ENCODE measurements at regions not wholly inside any gene's neighbourhood (a gene's known extent, or its start where the extent isn't known, plus 50 kb on each side); places are given as distances from the start of the nearest gene placed in this dataset.
A peak's percentile ranks its signal among the peaks of the same experiment; 100 is the strongest.

- no peak for TF ChIP-seq POLR2A (IDR thresholded peaks at IDR 0.05; ENCODE audit: low read depth, low read length)
- no peak for DNase-seq (ENCODE audit: insufficient read length, low spot score)
- no peak for FAIRE-seq
Observed at GRCh38 chr5:96050273-96050880, 88.7 kb upstream of the ELL2 start.

DNA sequence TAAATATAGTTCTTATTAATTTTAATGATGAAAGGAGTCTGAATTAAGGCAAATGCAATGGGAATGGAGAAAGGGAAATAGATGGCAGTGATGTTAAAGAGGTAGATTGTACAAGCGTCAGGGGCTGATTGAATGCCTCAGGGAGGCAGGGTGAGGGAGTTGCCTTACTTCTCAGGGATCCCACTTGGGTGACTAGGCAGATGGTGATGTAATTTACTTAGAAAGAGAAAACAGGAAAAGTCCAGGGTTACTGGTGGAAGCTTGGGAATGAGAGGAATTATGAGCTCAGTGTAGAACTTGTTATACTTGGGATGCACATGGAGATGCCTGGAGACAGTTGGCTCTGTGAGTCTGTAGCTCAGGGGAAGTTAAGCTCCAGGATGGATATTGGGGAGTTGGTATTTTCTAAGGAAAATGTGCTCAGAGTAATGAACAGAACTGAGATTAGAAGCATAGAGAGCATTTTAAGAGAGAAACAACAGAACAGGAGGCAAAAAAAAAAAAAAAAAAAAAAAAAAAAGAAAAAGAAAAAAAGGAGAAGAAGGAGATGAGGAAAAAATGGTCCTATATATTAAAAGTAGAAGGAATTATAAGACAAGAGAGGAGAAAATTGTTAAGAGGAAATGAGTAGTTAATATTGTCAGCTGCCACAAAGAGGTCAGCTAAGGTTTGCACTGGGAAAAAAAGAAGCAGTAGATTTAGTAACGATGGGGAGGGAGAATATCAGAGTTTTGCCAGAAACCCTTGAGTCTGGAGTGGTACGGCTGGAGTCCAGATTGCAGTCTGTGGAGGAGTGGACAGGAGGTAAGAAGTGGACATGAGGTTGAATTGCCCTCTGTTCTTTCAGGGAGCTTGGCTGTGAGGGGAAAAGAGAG is 88.0 kb upstream of the ELL2 start:
- FAIRE-seq, result peak; percentile 94
- no peak for TF ChIP-seq POLR2A (IDR thresholded peaks at IDR 0.05; ENCODE audit: low read depth, low read length)
- peak; percentile 31 for DNase-seq (ENCODE audit: insufficient read length, low spot score)

DNA sequence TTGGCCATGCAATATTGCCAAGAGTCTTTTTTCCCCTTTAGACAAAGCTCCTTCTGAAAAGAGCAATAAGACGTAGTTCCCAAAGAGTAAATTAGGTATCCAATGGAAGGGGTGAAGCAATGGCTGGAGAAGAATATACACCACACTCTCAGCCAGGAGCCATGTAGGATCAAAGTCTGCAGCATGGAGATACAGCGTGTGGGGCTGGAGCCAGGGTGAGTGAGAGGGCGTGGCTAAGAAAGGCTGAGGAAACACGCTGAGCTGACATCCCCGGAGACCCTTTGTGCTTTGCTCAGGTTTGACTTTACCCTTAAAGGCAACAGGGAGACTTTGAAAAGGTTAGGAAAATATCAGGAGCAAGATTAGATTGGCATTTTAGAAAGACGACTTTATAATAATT is 87.1 kb upstream of the ELL2 start:
- DNase-seq (ENCODE audit: insufficient read length, low spot score) (no peak), FAIRE-seq (no peak)
- TF ChIP-seq POLR2A (IDR thresholded peaks at IDR 0.05; ENCODE audit: low read depth, low read length), result no peak

GRCh38 chr5:96045888-96046287 is 84.2 kb upstream of the ELL2 start:
- DNase-seq (ENCODE audit: insufficient read length, low spot score), result no peak
- TF ChIP-seq POLR2A (IDR thresholded peaks at IDR 0.05; ENCODE audit: low read depth, low read length), result no peak
- FAIRE-seq, result no peak

GRCh38 chr5:96043446-96043845 is 81.8 kb upstream of the ELL2 start:
- no peak for TF ChIP-seq POLR2A (IDR thresholded peaks at IDR 0.05; ENCODE audit: low read depth, low read length)
- FAIRE-seq, result no peak
- no peak for DNase-seq (ENCODE audit: insufficient read length, low spot score)

DNA sequence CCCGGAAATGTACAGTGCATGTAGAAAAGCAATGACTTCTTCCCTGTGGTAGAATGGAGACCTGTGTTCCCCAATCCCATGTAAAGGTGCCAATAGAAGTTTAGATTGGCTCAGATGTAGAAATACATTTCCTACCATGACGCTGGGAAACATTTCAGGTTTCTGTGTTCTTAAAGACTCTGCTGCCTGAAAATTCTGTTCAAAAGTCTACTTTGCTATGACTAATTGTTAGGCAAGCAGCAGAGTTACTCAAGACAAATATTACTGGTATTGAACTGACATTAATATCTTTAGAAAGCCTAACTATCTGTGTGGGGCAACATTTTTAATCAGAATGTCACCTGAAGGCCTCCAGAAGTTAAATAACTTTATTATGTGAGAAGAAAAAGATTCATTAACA is 75.5 kb upstream of the ELL2 start:
- DNase-seq (ENCODE audit: insufficient read length, low spot score), result no peak

GRCh38 chr5:96036301-96036700 is 74.7 kb upstream of the ELL2 start:
- DNase-seq (ENCODE audit: insufficient read length, low spot score) (no peak), FAIRE-seq (peak; percentile 23)
- TF ChIP-seq POLR2A (IDR thresholded peaks at IDR 0.05; ENCODE audit: low read depth, low read length), result no peak

More for the DNA sequence above, 75.5 kb upstream of the ELL2 start:
- FAIRE-seq, result no peak
- no peak for TF ChIP-seq POLR2A (IDR thresholded peaks at IDR 0.05; ENCODE audit: low read depth, low read length)

GRCh38 chr5:96035796-96036195 is 74.1 kb upstream of the ELL2 start:
- no peak for TF ChIP-seq POLR2A (IDR thresholded peaks at IDR 0.05; ENCODE audit: low read depth, low read length)
- no peak for DNase-seq (ENCODE audit: insufficient read length, low spot score)
- no peak for FAIRE-seq

GRCh38 chr5:96033116-96033515 is 71.5 kb upstream of the ELL2 start:
- FAIRE-seq, result no peak
- no peak for TF ChIP-seq POLR2A (IDR thresholded peaks at IDR 0.05; ENCODE audit: low read depth, low read length)
- DNase-seq (ENCODE audit: insufficient read length, low spot score), result no peak

DNA sequence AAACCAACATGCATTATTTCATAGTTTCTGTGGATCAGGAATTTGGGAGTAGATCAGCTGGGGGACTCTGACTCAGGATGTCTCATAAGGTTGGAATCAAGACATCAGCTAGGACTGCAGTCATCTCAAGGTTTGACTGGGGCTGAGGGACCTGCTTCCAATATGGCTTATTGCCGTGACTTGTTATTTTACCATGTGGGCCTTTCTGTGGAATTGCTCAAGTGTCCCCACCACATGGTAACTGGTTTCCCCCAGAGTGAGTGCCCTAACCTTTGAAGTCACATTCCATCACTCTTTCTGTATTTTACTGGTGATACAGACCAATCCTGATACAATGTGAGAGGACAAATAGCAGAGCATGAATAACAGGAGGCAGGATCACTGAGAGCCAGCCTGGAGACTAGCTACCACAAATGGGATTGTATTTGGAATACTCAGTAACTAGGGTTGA is 70.2 kb upstream of the ELL2 start:
- DNase-seq (ENCODE audit: insufficient read length, low spot score) (peak; percentile 16), FAIRE-seq (peak; percentile 100)
- TF ChIP-seq POLR2A (IDR thresholded peaks at IDR 0.05; ENCODE audit: low read depth, low read length), result no peak

DNA sequence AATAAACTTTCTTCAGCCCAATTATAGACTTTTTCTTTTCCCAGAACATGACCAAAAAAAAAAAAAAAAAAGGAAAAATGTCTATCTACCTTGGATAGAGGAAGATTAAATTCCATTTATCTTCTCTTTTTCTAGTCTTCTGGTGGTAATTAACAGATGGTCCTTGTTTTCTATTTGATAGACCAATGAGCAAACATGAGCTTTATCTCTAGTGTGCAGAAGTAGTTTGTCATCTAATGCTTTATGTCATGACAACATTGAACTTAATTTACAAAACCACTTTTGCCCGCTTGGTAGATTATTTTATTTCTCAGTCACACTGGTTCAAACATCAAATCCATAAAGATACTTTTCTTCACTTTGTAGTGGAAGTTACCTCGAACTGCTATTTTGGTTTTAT is 69.5 kb upstream of the ELL2 start:
- FAIRE-seq, result no peak
- no peak for TF ChIP-seq POLR2A (IDR thresholded peaks at IDR 0.05; ENCODE audit: low read depth, low read length)
- no peak for DNase-seq (ENCODE audit: insufficient read length, low spot score)

DNA sequence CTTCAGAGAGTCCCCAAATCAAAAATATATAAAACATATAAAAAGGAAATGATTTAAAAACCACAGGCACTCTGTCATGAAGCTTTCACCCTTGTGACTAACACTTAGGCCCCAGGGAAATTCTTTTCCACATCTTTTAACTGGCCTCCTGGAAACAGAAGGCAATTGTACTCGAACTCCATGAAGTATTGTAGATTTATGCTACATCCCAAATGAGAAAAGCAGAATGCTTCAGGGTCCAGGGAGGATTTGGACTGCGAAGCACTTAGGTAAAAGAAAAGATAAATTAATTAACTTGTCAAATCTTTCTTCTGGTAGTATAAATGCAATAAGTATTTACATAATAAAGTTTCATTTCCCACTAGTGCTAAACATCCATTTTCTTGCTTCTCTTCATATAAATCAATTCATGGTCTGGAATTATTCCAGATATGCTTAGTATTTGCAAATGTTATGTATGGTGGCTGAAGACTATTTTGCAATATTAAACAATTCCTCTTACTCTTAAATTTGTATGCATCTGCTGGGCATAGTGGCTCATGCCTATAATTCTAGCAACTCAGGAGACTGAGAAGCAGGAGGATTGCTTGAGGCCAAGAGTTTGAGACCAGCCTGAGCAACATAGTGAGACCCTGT is 64.9 kb upstream of the ELL2 start:
- DNase-seq (ENCODE audit: insufficient read length, low spot score), result peak; percentile 11

DNA sequence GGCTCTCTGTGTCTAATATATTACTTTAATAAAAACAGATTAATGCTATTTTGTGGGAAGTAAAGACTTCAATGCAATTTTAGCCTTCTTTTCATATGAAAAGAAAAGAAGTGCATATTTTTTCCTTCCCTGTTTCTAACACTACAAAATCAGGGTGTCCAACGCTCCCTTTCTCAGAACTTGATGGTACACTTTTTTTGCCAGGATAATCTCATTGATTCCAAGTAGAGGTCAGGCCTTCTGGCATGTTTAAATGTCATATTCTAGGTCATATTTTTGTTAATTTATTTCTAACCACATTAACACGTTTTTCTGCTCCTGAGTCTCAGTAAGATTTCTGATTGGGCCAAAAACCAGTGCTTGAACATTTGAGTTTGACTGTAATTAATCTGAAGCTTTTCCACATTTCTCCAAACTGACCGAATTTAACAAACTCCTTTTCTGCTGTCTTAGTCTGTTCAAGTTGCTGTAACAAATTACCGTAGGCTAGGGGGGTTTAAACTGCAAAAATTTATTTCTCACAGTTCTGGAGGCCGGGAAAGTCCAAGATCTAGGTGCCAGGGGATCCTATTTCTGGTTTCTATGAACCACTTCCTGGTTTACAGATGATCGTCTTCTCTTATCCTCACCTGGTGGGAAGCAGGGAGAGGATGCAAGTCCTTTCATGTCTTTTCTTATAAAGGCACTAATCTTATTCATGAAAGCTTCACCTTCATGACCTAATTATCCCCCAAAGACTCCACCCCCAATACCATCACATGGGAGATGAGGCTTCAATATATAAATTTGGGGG is 63.2 kb upstream of the ELL2 start:
- FAIRE-seq (peak; percentile 60), DNase-seq (ENCODE audit: insufficient read length, low spot score) (no peak)
- no peak for TF ChIP-seq POLR2A (IDR thresholded peaks at IDR 0.05; ENCODE audit: low read depth, low read length)

More for the DNA sequence above, 64.9 kb upstream of the ELL2 start:
- TF ChIP-seq POLR2A (IDR thresholded peaks at IDR 0.05; ENCODE audit: low read depth, low read length), result no peak
- FAIRE-seq, result peak; percentile 93

- DNase-seq (ENCODE audit: insufficient read length, low spot score) (peak; percentile 6), FAIRE-seq (no peak)
- no peak for TF ChIP-seq POLR2A (IDR thresholded peaks at IDR 0.05; ENCODE audit: low read depth, low read length)
Observed at GRCh38 chr5:96023518-96023917, 61.9 kb upstream of the ELL2 start.
